GM23248 (cell line): ENCODE measurements at regions not wholly inside any gene's neighbourhood (a gene's known extent, or its start where the extent isn't known, plus 50 kb on each side); places are given as distances from the start of the nearest gene placed in this dataset.

Experiments
- EZH2 ChIP-seq: fragments of 200-600 bp; sonication (generic); IDR thresholded peaks from 2 replicates; pipeline ENCODE4 v1.6.1; 2018; ENCODE audit warnings: antibody characterized with exemption, mild to moderate bottlenecking; ENCODE audit not compliant: insufficient read depth, poor library complexity, severe bottlenecking
- EZH2phosphoT487 ChIP-seq: fragments of 200-600 bp; sonication (generic); IDR thresholded peaks from 2 replicates; pipeline ENCODE4 v1.6.1; 2018; ENCODE audit warnings: antibody characterized with exemption, moderate library complexity, mild to moderate bottlenecking, low read depth; ENCODE audit not compliant: insufficient read depth

DNA sequence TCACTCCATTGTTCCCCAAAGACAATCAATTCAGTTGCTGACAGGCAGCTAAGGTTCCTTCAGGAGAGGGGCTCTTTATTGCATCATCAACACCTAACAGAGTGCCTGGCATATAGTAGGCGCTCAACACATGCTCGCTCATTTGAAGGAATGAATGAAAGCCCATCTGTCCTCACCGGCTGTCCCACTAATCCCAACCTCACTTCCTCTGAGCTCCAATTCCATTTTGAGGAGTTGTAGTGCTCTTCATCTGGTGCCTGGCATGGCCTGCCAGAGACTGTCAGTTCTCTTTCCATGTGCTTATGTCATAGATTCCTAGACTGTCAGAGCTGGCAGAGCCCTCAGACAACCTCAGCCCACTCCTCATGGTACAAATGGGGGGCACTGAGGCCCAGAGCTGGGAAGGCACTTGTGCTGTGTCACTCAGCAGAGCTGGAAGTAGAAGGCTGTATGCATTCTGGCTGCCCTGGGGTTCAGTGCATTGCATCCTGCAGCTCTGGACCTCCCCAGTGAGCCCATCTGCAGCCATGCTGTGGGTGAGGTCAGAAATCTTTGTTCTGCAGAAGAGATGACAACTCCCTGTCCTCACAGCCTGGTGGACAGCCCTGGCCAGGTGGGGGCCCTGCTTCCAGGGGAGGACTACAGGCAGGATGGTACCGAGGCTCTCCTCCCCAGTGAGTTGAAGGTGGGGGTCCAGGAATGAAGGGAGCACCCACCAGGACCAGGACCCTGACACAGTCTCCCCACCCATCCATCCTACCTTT, 134.9 kb upstream of the PJA1 start:
- TF ChIP-seq EZH2 (no peak), EZH2phosphoT487 (no peak)
